ENCODE measurements at regions not wholly inside any gene's neighbourhood (a gene's known extent, or its start where the extent isn't known, plus 50 kb on each side); places are given as distances from the start of the nearest gene placed in this dataset.

- no peak for TF ChIP-seq CTCF (IDR thresholded peaks at IDR 0.05; ENCODE audit: insufficient read depth, low read length, poor library complexity, severe bottlenecking)
- no peak for TF ChIP-seq EZH2phosphoT487 (conservative IDR thresholded peaks at IDR 0.05; ENCODE audit: low read length)
- Histone ChIP-seq H3K27me3 (ENCODE audit: low read length) (no peaks in the 10 kb centered on the region), H3F3A (ENCODE audit: insufficient read depth) (no peaks in the 10 kb centered on the region), H3K79me2 (ENCODE audit: insufficient read depth, low read length) (no peaks in the 10 kb centered on the region), H3K4me3 (ENCODE audit: insufficient read depth, low read length, poor library complexity, severe bottlenecking) (no peak overlapping the region), H3K36me3 (ENCODE audit: low read length) (no peaks in the 10 kb centered on the region), H2AFZ (ENCODE audit: low read depth, low read length, severe bottlenecking) (no peak overlapping the region), H3K4me2 (ENCODE audit: low read depth, low read length, poor library complexity, severe bottlenecking) (no peak overlapping the region), H3K27ac (ENCODE audit: low read depth, low read length) (no peak overlapping the region), H3K9me2 (replicated peaks; ENCODE audit: insufficient read depth, low read length) (no peaks in the 10 kb centered on the region), H4K20me1 (ENCODE audit: low read depth, low read length) (no peaks in the 10 kb centered on the region), H3K9ac (ENCODE audit: low read length) (no peak overlapping the region), H3K9me3 (ENCODE audit: insufficient read depth, low read length) (no peaks in the 10 kb centered on the region)
Observed at GRCh38 chr16:61007694-61008093, 1028.5 kb downstream of the CDH8 start.

- no peaks in the 10 kb centered on the region for H3F3A ChIP-seq (ENCODE audit: insufficient read depth)
- TF ChIP-seq EZH2phosphoT487 (conservative IDR thresholded peaks at IDR 0.05; ENCODE audit: low read length) (no peak), CTCF (IDR thresholded peaks at IDR 0.05; ENCODE audit: insufficient read depth, low read length, poor library complexity, severe bottlenecking) (no peak)
- H3K79me2 ChIP-seq (ENCODE audit: insufficient read depth, low read length): no peaks in the 10 kb centered on the region
- no peaks in the 10 kb centered on the region for H3K9me3 ChIP-seq (ENCODE audit: insufficient read depth, low read length)
- H2AFZ ChIP-seq (ENCODE audit: low read depth, low read length, severe bottlenecking): no peak overlapping the region
- H3K27ac ChIP-seq (ENCODE audit: low read depth, low read length): no peak overlapping the region
- H3K27me3 ChIP-seq (ENCODE audit: low read length): no peaks in the 10 kb centered on the region
- no peak overlapping the region for H3K4me3 ChIP-seq (ENCODE audit: insufficient read depth, low read length, poor library complexity, severe bottlenecking)
- no peaks in the 10 kb centered on the region for H4K20me1 ChIP-seq (ENCODE audit: low read depth, low read length)
- H3K9ac ChIP-seq (ENCODE audit: low read length): no peak overlapping the region
- no peaks in the 10 kb centered on the region for H3K36me3 ChIP-seq (ENCODE audit: low read length)
- H3K9me2 ChIP-seq (replicated peaks; ENCODE audit: insufficient read depth, low read length): no peaks in the 10 kb centered on the region
- H3K4me2 ChIP-seq (ENCODE audit: low read depth, low read length, poor library complexity, severe bottlenecking): no peak overlapping the region
Observed at GRCh38 chr16:61005952-61006351, 1030.3 kb downstream of the CDH8 start.

- Histone ChIP-seq H3K27ac (ENCODE audit: low read depth, low read length) (no peak overlapping the region), H4K20me1 (ENCODE audit: low read depth, low read length) (no peaks in the 10 kb centered on the region), H2AFZ (ENCODE audit: low read depth, low read length, severe bottlenecking) (no peak overlapping the region), H3K36me3 (ENCODE audit: low read length) (no peaks in the 10 kb centered on the region), H3K79me2 (ENCODE audit: insufficient read depth, low read length) (no peaks in the 10 kb centered on the region), H3F3A (ENCODE audit: insufficient read depth) (no peaks in the 10 kb centered on the region), H3K4me3 (ENCODE audit: insufficient read depth, low read length, poor library complexity, severe bottlenecking) (no peak overlapping the region), H3K9ac (ENCODE audit: low read length) (no peak overlapping the region), H3K4me2 (ENCODE audit: low read depth, low read length, poor library complexity, severe bottlenecking) (no peak overlapping the region), H3K27me3 (ENCODE audit: low read length) (no peaks in the 10 kb centered on the region), H3K9me2 (replicated peaks; ENCODE audit: insufficient read depth, low read length) (no peaks in the 10 kb centered on the region), H3K9me3 (ENCODE audit: insufficient read depth, low read length) (no peaks in the 10 kb centered on the region)
- TF ChIP-seq EZH2phosphoT487 (conservative IDR thresholded peaks at IDR 0.05; ENCODE audit: low read length) (no peak), CTCF (IDR thresholded peaks at IDR 0.05; ENCODE audit: insufficient read depth, low read length, poor library complexity, severe bottlenecking) (no peak)
Observed at GRCh38 chr16:61002479-61003204, 1033.6 kb downstream of the CDH8 start.

Data from SU-DHL-6 (cell line).